SU-DHL-6 (cell line): ENCODE measurements at regions not wholly inside any gene's neighbourhood (a gene's known extent, or its start where the extent isn't known, plus 50 kb on each side); places are given as distances from the start of the nearest gene placed in this dataset.

ENCODE experiments used
- H2AFZ ChIP-seq: fragments of 200-600 bp; sonication (generic); 2 replicates; pipeline ENCODE4 v1.6.1; 2014; ENCODE audit warnings: low read depth, mild to moderate bottlenecking, moderate library complexity, mixed read lengths, antibody characterized with exemption, low read length; ENCODE audit not compliant: severe bottlenecking
- H3F3A ChIP-seq: fragments of 200-600 bp; shearing (Covaris generic); 2 replicates; pipeline ENCODE4 v1.6.0; 2016; ENCODE audit warnings: antibody characterized with exemption, mild to moderate bottlenecking; ENCODE audit not compliant: insufficient read depth
- H3K27ac ChIP-seq: fragments of 200-600 bp; sonication (generic); 2 replicates; pipeline ENCODE4 v1.5.1; 2016; ENCODE audit warnings: low read depth, mild to moderate bottlenecking, low read length, moderate library complexity, mixed read lengths
- H3K27me3 ChIP-seq: fragments of 200-600 bp; sonication (generic), shearing (Covaris generic); 2 replicates; pipeline ENCODE4 v1.6.0; 2014; ENCODE audit warnings: mild to moderate bottlenecking, low read length
- H3K36me3 ChIP-seq: fragments of 200-600 bp; sonication (generic); 2 replicates; pipeline ENCODE4 v1.6.1; 2014; ENCODE audit warnings: mild to moderate bottlenecking, low read length, mixed read lengths
- H3K4me2 ChIP-seq: fragments of 300-600, 200-600 bp; shearing (Covaris generic), sonication (generic); 2 replicates; pipeline ENCODE4 v1.6.0; 2014; ENCODE audit warnings: low read length, low read depth, mild to moderate bottlenecking; ENCODE audit not compliant: poor library complexity, severe bottlenecking
- H3K4me3 ChIP-seq: fragments of 200-600 bp; sonication (generic); 2 replicates; pipeline ENCODE4 v1.5.1; 2014; ENCODE audit warnings: antibody characterized with exemption, low read length, mild to moderate bottlenecking, mixed read lengths; ENCODE audit not compliant: insufficient read depth, poor library complexity, severe bottlenecking
- H3K79me2 ChIP-seq: fragments of 200-600 bp; sonication (generic); 2 replicates; pipeline ENCODE4 v1.6.1; 2014; ENCODE audit warnings: mild to moderate bottlenecking, low read length, moderate library complexity; ENCODE audit not compliant: insufficient read depth
- H3K9ac ChIP-seq: fragments of 200-600 bp; sonication (generic); 2 replicates; pipeline ENCODE4 v1.7.0; 2014; ENCODE audit warnings: mild to moderate bottlenecking, low read length
- H3K9me2 ChIP-seq: fragments of 200-600 bp; sonication (generic); replicated peaks from 2 replicates; pipeline ENCODE4 v1.6.1; 2014; ENCODE audit warnings: low read length; ENCODE audit not compliant: insufficient read depth
- H3K9me3 ChIP-seq: fragments of 200-600 bp; sonication (generic); 2 replicates; pipeline ENCODE4 v1.6.1; 2014; ENCODE audit warnings: low read length, mixed read lengths; ENCODE audit not compliant: insufficient read depth
- H4K20me1 ChIP-seq: fragments of 200-600 bp; sonication (generic); 2 replicates; pipeline ENCODE4 v1.6.1; 2014; ENCODE audit warnings: low read depth, mild to moderate bottlenecking, antibody characterized with exemption, low read length, moderate library complexity, mixed read lengths
- EZH2phosphoT487 ChIP-seq: fragments of 200-600 bp; sonication (generic), shearing (Covaris generic); conservative IDR thresholded peaks from 2 replicates; pipeline ENCODE4 v1.6.1; 2018; ENCODE audit warnings: mild to moderate bottlenecking, antibody characterized with exemption, low read length, moderate library complexity, mixed read lengths
- TF ChIP-seq, protein P1 (sequence below): fragments of 200-600 bp; sonication (generic); IDR thresholded peaks from one replicate; pipeline ENCODE4 v1.5.1; 2017; ENCODE audit warnings: antibody characterized with exemption, mild to moderate bottlenecking, low read length, moderate library complexity; ENCODE audit not compliant: insufficient read depth, poor library complexity, severe bottlenecking

DNA sequence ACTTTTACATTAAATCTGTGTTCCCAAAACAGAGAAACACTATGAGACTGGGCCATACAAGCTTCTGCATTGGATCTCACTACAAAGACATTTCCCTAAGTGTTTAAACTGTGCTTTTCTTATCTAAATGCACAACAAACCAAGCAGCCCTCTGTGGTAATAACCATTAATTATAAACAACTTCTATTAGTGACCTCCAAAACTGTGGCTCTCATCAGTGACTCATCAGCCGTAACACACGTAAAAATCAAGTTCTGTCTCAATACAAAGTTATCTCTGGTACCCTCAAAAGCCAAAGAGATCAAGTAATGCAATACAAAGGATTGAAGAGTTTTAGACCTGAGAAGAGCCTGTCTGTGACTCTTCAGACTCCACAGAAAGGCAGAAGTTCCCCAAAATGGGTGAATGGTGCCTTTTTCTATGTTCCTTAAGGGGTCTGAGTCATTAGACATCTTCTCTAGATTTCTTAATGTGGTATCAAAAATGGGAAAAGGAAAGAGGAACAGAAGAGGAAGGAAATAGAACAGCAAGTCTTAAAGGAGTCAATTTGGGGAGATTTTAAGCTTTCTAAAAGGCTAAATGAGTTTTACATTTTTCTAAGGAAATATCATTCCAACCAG lies 189.8 kb upstream of the PPP1R2C start:
- H3K4me3 ChIP-seq = no peak overlapping the region
- H3K27me3 ChIP-seq = no peaks in the 10 kb centered on the region
- no peak for TF ChIP-seq EZH2phosphoT487
- TF ChIP-seq, protein P1, sequence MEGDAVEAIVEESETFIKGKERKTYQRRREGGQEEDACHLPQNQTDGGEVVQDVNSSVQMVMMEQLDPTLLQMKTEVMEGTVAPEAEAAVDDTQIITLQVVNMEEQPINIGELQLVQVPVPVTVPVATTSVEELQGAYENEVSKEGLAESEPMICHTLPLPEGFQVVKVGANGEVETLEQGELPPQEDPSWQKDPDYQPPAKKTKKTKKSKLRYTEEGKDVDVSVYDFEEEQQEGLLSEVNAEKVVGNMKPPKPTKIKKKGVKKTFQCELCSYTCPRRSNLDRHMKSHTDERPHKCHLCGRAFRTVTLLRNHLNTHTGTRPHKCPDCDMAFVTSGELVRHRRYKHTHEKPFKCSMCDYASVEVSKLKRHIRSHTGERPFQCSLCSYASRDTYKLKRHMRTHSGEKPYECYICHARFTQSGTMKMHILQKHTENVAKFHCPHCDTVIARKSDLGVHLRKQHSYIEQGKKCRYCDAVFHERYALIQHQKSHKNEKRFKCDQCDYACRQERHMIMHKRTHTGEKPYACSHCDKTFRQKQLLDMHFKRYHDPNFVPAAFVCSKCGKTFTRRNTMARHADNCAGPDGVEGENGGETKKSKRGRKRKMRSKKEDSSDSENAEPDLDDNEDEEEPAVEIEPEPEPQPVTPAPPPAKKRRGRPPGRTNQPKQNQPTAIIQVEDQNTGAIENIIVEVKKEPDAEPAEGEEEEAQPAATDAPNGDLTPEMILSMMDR = no peak
- no peaks in the 10 kb centered on the region for H3K36me3 ChIP-seq
- no peaks in the 10 kb centered on the region for H3K9me2 ChIP-seq
- H3K27ac ChIP-seq = 0 out of 2 replicates have a peak overlapping the region, but pooled peaks have one; percentile 32
- no peak overlapping the region for H2AFZ ChIP-seq
- H3K79me2 ChIP-seq = no peaks in the 10 kb centered on the region
- 0 out of 2 replicates have a peak, but pooled peaks cover 4% of the 10 kb centered on the region for H3F3A ChIP-seq
- no peak overlapping the region for H3K9ac ChIP-seq
- H4K20me1 ChIP-seq = no peaks in the 10 kb centered on the region
- H3K9me3 ChIP-seq = no peaks in the 10 kb centered on the region
- H3K4me2 ChIP-seq = no peak overlapping the region

DNA sequence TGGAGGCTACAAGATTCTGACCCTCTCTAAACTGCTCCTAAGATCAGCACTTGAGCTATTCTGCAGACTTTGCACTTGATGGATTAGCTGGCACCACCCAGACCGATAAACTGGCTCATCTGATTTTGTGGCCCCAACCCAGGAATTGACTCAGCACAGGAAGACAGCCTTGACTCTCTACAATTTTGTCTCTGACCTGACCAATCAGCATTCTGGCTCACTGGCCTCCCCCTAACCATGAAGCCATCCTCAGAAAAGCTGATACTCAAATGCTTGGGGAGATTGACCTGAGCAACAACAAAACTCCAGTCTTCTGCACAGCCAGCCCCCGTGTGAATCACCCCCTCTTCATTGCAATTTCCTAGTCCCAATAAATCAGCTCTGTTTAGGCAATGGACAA lies 195.4 kb upstream of the PPP1R2C start:
- no peak overlapping the region for H3K4me3 ChIP-seq
- TF ChIP-seq, protein P1 = no peak
- TF ChIP-seq EZH2phosphoT487 = no peak
- H4K20me1 ChIP-seq = no peaks in the 10 kb centered on the region
- H2AFZ ChIP-seq = peak overlapping the region; percentile 34
- H3K9ac ChIP-seq = peak overlapping the region; percentile 15; the same call in 1 of the 2 replicates
- no peaks in the 10 kb centered on the region for H3K9me2 ChIP-seq
- H3K4me2 ChIP-seq = no peak overlapping the region
- no peaks in the 10 kb centered on the region for H3K79me2 ChIP-seq
- no peaks in the 10 kb centered on the region for H3K9me3 ChIP-seq
- H3K27me3 ChIP-seq = no peaks in the 10 kb centered on the region
- 0 out of 2 replicates have a peak, but pooled peaks cover 18% of the 10 kb centered on the region for H3F3A ChIP-seq
- peak overlapping the region; percentile 97 for H3K27ac ChIP-seq
- no peaks in the 10 kb centered on the region for H3K36me3 ChIP-seq

DNA sequence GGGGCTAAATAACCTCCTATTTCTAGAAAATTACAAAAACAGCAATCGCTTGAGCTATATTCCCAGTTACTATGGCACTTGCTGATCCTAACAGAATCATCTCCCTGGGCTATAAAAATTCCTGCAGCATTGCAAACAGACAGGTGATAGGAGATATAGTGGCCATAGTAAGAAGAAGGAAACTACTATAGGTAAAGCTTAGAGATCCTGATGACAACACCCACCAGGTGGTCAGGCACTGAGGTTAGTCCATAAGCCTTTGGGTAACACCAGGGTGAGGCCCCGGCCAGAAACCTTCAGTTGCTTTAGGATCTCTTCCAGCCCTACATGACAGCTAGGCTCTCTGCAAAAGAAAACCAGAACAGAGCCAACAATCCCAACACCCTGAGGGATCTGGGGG lies 197.9 kb upstream of the PPP1R2C start:
- Histone ChIP-seq H3F3A (0 out of 2 replicates have a peak, but pooled peaks cover 18% of the 10 kb centered on the region), H3K9me3 (no peaks in the 10 kb centered on the region), H3K4me2 (peak overlapping the region; percentile 44), H3K9ac (peak overlapping the region; percentile 59), H3K27me3 (no peaks in the 10 kb centered on the region), H3K4me3 (no peak overlapping the region), H2AFZ (no peak overlapping the region), H3K9me2 (no peaks in the 10 kb centered on the region), H3K36me3 (no peaks in the 10 kb centered on the region), H3K27ac (peak overlapping the region; percentile 97), H4K20me1 (no peaks in the 10 kb centered on the region), H3K79me2 (no peaks in the 10 kb centered on the region)
- TF ChIP-seq, protein P1 = no peak
- TF ChIP-seq EZH2phosphoT487 = no peak
